G401 (cell line): ENCODE measurements at regions not wholly inside any gene's neighbourhood (a gene's known extent, or its start where the extent isn't known, plus 50 kb on each side); places are given as distances from the start of the nearest gene placed in this dataset.
"Not testable (repeated sequence)": the region's sequence is repeated elsewhere in the genome, so short reads cannot be mapped to it uniquely, and the experiment has no call there.

ENCODE experiments used
- DNase-seq: peaks from one replicate; pipeline ENCODE4 v3.0.0-alpha.2; 2015; ENCODE audit warnings: low spot score
- in situ Hi-C: cut with HindIII; loops from 2 replicates; pipeline ENCODE4 v1.10.0; 2016; ENCODE audit warnings: low sequenced_read_pairs, mixed read lengths

DNA sequence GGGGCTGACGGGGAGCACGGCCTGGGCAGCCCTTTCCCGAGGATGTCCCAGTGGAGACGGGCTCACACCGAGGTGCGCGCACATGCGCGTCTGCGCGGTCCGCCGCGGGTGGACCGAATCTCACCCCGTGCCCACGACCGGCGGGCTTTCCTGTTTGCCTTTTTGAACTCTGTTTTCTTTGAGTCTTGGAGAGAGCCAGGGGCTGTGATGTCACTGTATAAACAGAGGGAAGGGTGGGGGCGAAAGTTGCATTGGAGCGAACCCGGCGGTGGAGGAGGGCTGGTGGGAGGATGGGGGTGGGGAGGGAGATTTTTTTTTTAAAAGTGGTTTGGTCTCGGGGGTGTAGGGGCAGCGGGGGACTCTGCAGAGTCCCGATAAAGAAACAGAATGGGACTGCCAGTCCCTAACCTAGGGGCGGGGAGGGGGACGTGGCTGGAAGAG lies 141.2 kb upstream of the CTAGE1 start:
- DNase-seq, result no peak
- in situ Hi-C loops, result no loop called here

DNA sequence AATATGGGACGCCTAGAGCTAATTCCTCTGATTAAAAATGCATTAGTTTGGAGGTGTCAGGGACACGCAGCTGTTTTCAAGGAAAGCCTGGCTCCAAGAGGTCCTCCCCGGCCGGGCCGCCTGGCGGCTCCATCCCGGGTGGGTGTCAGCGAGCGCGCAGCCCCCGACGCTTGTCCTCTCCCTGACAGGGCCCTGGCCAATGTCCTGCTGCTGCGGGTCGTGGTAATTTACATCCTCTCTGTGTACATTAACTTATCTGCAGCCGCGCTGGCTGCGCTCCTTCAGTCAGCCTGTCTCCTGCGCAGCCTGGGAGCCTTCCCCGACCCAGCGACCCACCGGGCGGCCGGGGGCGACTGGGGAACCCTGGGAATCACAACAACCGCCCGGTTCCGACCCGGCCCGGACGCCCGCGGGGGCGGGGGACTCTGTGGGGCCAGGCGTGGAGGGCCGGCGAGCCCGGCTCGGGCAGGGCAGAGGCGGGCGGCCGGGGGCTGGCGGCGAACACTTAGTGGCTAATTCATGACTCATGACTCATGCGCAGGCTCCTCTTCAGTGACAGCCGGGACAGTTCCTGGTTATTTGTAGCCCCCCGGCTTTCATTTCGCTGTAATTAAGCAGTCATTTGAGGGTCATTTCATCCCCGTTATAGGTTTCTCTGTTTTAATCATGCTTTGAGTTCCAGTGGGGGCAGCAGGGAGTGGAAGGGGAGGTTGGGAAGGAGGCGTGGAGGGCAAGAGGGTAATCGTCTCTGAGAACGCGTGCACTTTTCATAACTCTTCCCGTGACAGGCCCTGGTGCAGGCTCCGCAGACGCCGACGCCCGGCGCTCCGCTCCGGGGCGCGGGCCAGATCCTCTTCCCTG lies 141.9 kb upstream of the CTAGE1 start:
- DNase-seq, result no peak
- in situ Hi-C loops, result no loop called here

DNA sequence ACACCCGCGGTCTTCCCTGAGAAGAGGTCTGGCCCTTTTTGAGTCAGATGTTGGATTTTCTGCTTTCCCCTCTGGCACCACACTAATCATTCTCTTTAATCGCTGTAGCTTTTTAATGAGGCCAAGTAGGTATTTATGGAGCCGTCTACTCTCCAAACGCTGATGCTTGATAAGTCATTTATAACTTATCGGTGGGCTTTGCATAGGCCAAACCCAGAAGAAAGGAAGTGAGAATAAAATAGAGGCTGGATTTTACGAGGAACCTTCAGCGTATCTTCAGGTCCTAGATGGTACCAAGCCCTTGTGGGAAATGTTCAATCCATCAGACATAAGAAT lies 142.5 kb upstream of the CTAGE1 start:
- in situ Hi-C loops, result no loop called here
- DNase-seq, result no peak

DNA sequence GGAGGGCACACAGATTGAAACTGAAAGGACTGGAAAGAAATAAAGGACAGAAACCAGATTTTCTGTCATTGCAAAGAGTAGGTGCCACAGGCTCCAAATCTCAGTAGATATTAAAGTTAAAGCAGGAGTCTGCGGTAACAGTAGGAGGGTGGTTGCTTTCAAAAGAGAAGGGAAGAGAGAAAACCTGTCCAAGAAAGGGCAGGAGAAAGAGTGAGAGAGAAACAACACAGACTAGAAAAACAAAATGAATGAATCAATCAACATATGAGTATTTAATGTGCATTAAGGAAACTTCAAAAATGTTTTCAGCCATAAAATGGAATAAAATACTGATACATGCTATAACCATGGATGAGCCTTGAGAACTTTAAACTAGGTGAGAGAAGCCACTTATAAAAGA lies 143.1 kb upstream of the CTAGE1 start:
- in situ Hi-C loops, result no loop called here
- no peak for DNase-seq

DNA sequence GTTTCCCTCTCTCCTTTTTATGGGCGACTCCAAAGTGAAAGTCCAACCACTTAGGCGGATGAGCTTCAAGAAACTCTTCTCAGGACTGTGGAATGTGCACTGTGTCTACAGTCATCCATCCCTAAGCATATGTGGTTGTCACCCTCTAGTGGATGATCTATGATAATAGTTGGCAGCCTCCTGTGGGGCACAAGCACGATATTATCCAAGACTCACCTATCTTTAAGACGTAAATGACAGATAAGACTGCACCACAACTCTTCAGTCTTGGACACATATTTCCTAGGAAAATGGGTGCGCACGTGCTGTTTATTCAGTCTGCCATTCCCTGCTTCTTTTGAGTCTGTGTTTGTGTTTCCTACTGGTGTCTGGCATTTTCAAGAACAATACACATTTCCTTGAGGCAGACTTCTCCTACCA lies 145.5 kb upstream of the CTAGE1 start:
- DNase-seq, result peak; percentile 24
- in situ Hi-C loops, result no loop called here

DNA sequence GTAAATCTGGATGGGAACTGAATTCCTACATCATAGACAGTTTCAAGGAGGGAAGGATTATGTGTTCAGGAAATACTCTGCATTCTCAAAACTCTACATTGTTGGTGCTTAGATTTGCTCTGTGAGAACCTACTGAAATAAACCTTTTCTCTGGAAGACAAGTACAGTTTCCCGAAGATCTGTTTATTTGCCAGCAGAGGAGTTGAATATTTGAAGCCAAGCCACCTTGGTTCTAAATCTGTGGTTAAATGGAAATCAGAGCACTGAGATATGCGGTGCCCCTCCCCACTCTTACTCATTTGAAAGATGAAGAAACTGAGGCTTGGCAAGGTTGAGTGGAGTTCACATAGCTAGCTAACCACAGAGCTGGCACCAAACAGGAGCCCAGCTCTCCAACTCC lies 146.3 kb upstream of the CTAGE1 start:
- in situ Hi-C loops, result no loop called here
- no peak for DNase-seq

DNA sequence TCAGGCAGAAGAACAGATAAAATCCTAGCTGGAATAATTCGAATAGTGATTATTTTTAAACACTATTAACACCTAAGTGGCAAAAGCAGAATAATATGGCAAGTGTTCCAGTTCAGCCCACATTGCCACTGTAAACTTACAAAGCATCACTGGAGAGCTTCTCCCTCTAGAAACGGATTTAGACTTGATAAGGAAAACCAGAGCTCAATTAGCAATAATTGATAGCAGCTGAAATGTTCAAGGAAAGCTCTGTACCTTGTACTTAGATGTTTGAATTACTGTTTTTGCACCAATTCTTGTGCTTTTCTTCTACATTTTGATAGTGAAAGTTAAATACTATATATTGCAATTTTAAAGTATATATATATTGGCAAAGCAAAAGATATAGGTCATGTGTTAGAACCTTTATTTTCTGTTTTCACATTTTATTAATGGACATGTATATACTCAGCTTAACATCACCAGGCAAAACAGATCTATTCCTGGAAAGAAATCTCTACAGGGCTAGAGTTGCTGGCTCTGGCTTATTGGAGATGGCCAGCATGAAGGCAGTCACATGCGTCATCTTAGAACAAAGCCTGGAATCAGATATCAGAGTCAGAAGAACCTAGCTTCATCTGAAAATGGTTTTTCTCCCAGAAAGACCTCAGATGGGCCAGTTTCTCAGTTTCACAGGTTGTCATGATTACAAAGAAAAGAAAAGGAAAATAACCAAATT lies 149.1 kb upstream of the CTAGE1 start:
- in situ Hi-C loops, result no loop called here
- no peak for DNase-seq

DNA sequence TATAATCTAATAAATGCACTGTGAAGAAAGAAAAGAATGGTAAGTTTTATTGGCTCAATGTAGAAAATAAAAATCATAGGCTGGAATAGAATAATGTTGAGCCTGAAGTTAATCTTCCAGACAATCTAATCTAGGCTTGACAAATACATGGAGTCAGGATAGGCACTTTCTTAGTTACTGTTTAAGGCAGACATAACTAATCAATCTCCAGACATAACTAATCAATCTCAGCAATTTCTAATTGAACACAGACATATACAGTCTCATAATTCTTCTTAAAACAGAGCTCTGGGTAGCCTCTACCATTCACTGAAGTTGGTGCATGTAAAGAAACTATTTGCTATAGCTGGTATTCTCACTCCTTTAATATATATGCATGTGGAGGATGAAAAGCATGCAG lies 150.1 kb upstream of the CTAGE1 start:
- in situ Hi-C loops, result no loop called here
- DNase-seq, result no peak

DNA sequence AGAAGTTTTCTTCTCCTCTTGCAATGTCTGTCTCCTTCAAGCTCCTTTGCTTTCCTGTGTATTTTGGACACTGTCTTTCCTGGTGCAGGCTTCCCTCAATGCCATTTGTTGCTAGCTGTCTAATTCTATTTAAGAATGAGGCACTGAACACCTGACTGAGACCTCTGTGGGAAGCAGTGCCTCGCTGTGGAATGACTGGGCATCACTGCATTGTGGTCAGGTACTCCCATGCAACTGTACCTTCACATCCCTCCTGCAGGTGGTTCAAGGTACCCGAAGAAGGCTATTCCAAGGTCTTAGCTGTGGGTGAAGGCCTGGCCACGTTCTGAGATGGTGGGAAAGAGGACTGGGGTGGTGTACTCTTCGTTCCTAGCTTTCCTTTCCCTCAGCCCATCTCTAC lies 152.8 kb upstream of the CTAGE1 start:
- DNase-seq, result no peak
- in situ Hi-C loops, result no loop called here

DNA sequence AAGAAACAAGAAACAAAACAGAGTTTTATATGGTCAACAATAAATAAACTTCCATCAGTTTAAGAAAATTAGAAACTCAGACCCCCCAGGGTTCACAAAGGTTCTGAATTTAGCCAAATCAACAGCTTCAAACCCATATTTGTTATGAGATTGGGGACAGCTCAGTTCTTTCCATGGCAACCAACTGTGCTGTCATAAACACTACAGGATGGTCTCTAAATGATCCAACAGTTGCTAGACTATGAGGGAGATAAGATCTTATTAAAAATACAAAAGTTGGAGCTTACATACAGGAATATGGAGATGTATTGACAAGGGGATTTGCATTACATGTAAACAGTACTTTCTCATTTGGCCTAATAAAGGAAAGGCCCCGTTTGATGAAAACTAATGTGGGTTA lies 154.6 kb upstream of the CTAGE1 start:
- no peak for DNase-seq
- in situ Hi-C loops, result no loop called here

DNA sequence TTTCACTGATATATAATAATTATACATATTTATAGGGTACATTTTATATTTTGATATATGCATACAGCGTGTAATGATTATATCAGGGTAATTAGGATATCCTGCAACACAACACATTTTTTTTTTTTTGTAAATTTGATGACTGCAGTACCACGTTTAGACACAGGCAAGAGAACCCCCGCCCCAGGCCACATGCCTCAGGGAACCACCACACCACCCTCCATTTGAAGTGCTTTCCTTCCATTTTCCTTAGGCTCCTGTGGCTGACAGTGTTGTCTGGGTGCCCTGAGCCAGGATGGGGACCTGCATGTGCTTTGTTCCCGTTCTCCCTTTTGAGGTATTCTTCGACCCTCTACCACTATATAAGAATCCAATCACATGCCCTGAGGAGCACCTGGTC lies 161.6 kb upstream of the CTAGE1 start:
- in situ Hi-C loops, result no loop called here

DNA sequence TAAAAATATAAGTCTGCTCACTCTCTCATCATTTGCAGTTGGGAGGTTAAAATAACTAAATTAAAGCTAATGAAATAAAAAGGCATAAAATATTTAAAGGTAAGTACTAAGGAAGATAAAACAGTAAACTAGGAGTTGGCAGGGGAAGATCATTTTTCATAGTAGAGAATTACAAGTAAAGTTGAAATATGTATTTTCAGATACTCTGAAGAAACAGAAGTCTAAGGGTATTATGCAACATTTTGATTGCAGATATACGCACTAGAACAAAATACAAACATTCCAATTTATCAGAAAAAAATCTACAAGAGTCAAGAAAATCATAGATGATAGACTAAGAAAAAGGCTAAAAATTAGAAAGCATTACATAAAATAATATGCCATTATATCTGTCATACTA lies 167.6 kb upstream of the CTAGE1 start:
- DNase-seq, result no peak
- in situ Hi-C loops, result no loop called here

More for the DNA sequence above, 161.6 kb upstream of the CTAGE1 start:
- DNase-seq, result no peak

DNA sequence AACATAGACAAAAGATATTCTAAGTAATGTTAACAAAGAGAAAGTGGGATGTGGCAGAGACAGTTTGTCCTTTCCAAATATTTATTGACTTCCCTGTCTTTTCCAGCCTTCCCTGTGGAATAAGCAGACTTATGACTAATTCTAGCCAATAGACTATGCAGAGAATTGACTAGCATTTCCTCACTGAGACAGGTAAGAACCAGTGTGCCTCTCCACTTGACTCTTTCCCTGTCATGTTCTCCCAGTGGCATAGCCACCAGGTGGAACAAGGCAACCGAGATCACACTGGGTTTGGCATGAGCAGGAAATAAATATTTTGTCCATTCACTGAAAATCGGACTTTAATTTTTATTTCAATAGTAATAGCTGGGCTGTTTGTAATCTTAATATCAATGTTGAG lies 168.1 kb upstream of the CTAGE1 start:
- DNase-seq, result no peak
- in situ Hi-C loops, result no loop called here

DNA sequence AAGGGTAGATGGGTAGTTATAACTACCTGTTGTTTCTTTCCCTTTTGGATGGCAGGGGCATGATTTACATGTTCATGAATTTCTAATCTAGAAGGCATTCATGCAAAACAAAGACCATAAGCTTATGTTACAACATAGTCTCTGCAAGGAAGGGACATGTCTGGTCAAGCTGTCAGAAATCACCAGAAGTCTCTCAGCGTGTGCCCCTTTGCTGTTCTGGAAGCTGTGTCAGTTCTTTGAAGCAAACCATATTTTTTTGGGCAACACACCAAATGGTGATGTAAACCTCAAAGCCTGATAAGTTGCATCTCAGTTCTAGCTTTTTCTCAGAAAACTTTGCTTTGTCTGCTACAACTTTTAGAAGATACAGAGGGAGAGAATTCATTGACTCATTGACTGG lies 173.5 kb upstream of the CTAGE1 start:
- in situ Hi-C loops, result no loop called here

DNA sequence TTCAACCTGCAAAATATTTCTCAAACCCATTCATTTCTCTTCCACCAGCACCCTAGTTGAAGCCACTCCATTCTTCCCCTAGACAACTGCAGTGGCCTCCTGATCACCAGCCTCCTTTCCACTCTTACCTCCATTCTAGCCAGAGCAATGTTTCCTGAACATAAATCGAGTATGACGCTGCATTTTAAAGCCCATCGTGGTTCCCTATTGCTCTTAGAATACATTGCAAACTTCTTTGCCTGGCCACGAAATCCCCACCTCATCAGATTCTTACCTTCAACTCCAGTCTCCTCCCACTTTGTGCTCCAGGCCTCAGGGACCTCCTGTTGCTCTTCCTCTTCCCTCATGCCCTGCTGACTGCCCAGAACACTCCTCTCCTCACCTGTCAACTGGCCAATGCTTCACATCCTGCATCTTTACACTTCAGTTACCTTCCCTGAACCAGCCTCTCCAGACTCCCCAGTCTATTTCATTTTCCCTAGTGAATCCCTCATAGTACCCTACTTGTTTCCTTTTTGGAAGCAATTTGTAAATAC lies 176.5 kb upstream of the CTAGE1 start:
- in situ Hi-C loops, result no loop called here
- no peak for DNase-seq

More for the DNA sequence above, 173.5 kb upstream of the CTAGE1 start:
- DNase-seq, result no peak

DNA sequence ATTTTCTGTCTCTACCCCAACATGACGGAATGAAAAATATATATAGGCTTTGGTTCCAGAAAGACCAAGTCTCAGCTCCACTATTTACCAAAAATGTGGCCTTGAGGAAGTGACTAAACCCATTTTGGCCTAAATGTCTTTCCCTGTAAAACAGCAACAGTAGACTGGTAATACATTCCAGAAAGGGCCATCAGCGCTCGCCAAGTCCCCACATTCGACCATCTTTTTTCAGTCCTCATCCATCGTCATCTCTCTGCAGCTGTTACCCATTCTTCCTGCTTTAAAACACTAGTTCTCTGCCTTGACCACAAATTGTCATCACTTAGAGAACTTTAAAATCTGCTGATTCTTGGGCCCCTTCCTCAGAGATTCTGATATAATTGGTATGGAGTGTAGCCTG lies 183.8 kb upstream of the CTAGE1 start:
- in situ Hi-C loops, result no loop called here
- DNase-seq, result no peak

DNA sequence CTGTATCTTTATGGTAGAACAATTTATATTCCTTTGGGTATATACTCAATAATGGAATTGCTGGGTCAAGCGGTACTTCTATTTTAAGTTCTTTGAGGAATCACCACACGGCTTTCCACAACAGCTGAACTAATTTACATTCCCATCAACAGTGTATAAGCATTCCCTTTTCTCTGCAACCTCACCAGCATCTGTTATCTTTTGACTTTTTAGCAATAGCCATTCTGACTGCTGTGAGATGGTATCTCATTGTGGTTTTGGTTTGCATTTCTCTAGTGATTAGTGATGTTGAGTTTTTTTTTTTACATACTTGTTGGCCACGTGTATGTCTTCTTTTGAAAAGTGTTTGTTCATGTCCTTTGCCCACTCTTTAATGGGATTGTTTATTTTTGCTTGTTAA lies 184.7 kb upstream of the CTAGE1 start:
- in situ Hi-C loops, DNase-seq: not testable (repeated sequence)

DNA sequence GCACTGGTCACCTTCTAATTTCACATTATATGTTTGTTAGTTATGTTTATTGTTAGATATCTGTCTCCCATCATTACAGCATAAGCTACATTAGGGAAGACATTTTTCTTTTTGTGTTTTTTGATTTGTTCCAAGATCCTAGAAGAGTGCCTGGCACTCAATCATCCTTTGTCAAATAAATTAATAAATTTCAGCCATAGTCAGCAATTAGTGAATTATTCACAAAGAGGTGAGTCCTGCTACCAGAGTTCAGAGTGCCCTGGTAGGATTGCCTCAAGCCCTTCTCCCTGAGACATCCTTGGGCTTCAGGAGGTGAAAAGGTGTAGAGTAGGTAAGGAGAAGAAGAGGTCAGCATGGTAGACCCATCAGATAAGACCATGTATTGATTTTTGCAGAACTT lies 186.2 kb upstream of the CTAGE1 start:
- DNase-seq, result no peak
- in situ Hi-C loops, result no loop called here

DNA sequence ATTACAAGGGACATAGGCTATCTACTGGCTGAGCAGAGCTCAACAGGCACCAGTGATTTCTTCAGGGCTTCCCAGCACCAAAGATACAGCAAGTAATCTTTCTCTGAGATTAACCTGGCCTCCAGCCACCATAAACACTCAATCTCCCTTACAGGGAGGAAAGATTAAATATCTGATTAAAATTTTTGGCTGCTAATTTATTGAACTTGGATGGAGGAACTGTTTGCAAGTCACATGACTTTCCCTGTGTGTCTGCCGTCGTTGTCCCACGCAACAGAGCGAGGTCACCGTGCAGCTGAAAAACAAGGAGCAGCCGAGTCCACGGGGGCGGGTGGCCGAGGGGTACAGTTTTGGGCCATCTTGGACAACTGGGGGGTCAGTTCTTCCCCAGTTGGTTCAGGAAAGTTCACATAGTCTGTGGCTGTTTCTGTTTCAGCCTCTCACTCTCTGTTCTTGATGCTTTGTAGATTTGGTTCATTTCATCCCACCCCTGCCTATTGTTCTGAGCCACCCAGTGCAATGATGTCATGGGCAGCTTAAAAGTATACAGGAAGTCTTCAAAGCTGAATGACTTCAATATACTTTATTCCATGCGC lies 186.8 kb upstream of the CTAGE1 start:
- in situ Hi-C loops, result no loop called here
- no peak for DNase-seq

DNA sequence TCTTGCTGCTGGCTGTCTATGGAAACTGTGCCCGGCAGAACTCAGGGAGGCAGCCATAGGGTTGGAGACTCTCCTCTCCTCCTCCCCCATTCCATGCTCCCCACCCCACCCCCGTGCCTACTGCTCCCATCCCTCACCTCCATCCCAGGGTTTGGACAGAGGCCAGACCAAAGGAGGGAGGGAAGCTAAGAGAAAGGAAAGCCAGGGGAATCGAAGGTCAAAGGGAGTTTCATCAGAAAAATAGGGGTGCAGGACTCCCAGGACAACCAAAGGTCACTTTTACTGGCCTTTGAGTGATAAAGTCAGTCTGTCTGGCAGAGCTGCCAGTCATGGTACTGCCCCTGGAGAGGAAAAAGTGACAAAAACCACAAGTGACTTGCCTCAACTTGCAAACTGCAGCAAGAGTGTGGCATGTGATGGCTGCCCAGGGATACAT lies 187.3 kb upstream of the CTAGE1 start:
- DNase-seq, result no peak
- in situ Hi-C loops, result no loop called here
